NAMALWA (cell line): ENCODE measurements at regions not wholly inside any gene's neighbourhood (a gene's known extent, or its start where the extent isn't known, plus 50 kb on each side); places are given as distances from the start of the nearest gene placed in this dataset.

ENCODE experiments used
- DNase-seq: peaks from one replicate; pipeline ENCODE4 v3.0.0-alpha.2; 2015; ENCODE audit warnings: low spot score

DNA sequence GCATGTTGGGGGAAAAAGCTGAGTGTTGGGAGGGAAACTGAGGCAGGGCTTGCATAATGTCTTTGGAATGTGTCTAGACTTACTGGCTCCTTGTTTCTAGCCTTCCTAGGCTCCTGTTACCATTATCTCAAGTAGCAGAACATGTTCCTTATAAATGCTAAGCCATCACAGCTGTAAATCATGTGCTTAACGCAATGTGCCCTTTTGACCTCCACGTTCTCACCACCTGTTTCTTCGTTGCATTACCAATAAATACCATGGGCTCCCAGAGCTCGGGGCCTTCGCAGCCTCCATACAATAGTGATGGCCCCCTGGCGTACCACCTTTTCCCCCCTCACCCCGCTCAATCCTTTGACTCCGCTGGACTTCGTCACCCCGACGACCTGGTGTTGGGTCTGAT lies 54.0 kb upstream of the CWC22 start:
- DNase-seq: no peak

DNA sequence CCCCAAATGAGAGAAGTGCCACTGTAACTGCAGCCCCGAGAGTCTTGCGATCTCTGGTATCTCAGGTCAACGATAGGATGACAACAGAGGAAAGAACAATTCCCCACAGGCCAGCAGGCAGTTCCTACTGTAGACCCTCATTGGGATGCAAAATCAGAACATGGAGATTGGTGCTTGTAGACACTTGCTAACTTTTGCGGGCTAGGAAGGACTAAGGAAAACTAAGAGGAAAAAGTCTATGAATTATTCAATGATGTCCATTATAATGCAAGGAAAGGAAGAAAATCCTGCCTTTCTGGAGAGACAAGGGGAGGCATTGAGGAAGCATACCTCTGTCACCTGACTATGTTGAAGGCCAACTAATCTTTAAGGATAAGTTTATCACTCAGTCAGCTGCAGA lies 51.9 kb upstream of the CWC22 start:
- DNase-seq: no peak

DNA sequence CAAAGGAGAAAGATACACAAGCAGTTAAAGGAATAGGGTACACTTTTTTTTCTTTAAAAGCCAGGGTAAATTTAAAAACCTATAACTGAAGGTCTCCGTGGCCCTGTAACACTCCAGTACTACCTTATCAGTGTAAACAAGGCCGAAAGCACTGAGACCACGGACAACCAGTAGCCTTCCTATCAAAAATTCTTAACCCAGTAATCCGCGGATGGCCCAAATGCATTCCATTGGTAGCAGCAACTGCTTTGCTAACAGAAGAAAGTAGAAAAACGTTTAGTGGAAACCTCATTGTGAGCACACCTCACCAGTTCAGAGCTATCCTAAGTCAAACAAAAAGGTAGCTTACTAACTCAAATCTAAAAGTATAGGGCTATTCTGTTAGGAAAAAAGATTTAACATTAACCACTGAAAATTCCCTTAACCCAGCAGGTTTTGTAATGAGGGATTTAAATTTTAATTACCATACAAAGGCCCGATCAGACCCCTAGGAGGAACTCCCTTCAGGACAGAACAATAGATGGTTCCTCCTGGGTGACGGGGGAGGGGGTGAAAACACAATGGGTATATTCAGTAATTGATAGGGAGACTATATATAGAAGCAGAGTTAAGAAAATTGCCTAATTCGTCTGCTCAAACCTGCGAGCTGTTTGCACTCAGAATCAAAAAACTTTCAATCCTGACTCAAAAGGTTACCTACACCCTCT lies 50.8 kb upstream of the CWC22 start:
- no peak for DNase-seq
